Uterus (tissue), 3 donors: ENCODE measurements at regions not wholly inside any gene's neighbourhood (a gene's known extent, or its start where the extent isn't known, plus 50 kb on each side); places are given as distances from the start of the nearest gene placed in this dataset.
A peak's percentile ranks its signal among the peaks of the same experiment; 100 is the strongest.

ENCODE experiments used
- DNase-seq, 2 donors: peaks; one replicate each; pipeline ENCODE4 v3.0.0-alpha.2; 2019 to 2020
- H3K27ac ChIP-seq, 2 donors: fragments of 200-600 bp; sonication (generic); 1 replicate in 1 of 2; 2 replicates in 1 of 2; pipeline ENCODE4 v1.5.1; 2016 to 2018
- H3K27me3 ChIP-seq, 2 donors: fragments of 200-600 bp; sonication (generic); one replicate each; pipeline ENCODE4 v1.5.1; 2018 to 2019; ENCODE audit warnings: control low read depth in 1 of 2
- H3K36me3 ChIP-seq, 2 donors: fragments of 200-600 bp; sonication (generic); one replicate each; pipeline ENCODE4 v1.5.1; 2019; ENCODE audit warnings: control low read depth in 1 of 2
- H3K4me1 ChIP-seq, 2 donors: fragments of 200-600 bp; sonication (generic); one replicate each; pipeline ENCODE4 v1.5.1; 2018 to 2019; ENCODE audit warnings: control low read depth in 1 of 2
- H3K4me3 ChIP-seq, 2 donors: fragments of 200-600 bp; sonication (generic); 1 replicate in 1 of 2; 2 replicates in 1 of 2; pipeline ENCODE4 v1.5.1; 2018 to 2019; ENCODE audit warnings: mild to moderate bottlenecking in 1 of 2
- H3K9me3 ChIP-seq, 2 donors: fragments of 200-600 bp; sonication (generic); one replicate each; pipeline ENCODE4 v1.5.1; 2019; ENCODE audit warnings: control low read depth in 1 of 2
- POLR2A ChIP-seq, 2 donors: fragments of 450-650 bp; IDR thresholded peaks; one replicate each; pipeline ENCODE4 v1.6.1; 2016; ENCODE audit warnings: antibody characterized with exemption in 2 of 2, mild to moderate bottlenecking in 1 of 2, moderate library complexity in 1 of 2
- intact Hi-C: fragments of 100-400 bp; cut with DNase I; formaldehyde crosslinking; loops from one replicate; pipeline ENCODE4 v1.15.1; 2023; ENCODE audit warnings: low total_unique reads
- TF ChIP-seq, protein P1 (sequence below), 4 experiments: fragments of 200-600 bp in 2 of 4; fragments of 450-650 bp in 2 of 4; sonication (generic) in 2 of 4; IDR thresholded peaks; one replicate each; pipeline ENCODE4 v1.5.1; 2016 to 2019; ENCODE audit warnings: antibody characterized with exemption in 4 of 4, mild to moderate bottlenecking in 2 of 4, moderate library complexity in 1 of 4
- donor health status: DM: yes; HTN: yes; CAD: no.

DNA sequence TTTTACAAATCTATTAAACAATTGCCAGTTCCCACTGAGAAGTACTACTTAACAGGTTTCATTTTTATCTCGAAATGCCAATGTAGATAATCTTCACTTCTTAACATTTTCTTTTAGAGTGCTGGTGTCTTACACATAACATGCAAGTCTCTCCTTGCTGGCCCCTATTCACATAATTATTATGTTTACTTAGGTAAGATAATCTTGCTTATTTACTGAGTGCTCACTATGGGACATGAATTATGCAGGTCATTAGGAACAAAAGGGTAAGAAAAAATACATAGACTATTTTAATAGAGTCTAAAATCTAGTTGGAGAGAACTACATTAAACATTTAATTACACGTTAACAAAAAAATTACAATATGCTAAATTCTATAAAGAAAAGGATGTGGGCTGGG is 328.4 kb downstream of the PRR16 start:
- intact Hi-C loops, result no loop called here
- Histone ChIP-seq H3K9me3 (no peaks in the 10 kb centered on the region), H3K36me3 (no peaks in the 10 kb centered on the region)

DNA sequence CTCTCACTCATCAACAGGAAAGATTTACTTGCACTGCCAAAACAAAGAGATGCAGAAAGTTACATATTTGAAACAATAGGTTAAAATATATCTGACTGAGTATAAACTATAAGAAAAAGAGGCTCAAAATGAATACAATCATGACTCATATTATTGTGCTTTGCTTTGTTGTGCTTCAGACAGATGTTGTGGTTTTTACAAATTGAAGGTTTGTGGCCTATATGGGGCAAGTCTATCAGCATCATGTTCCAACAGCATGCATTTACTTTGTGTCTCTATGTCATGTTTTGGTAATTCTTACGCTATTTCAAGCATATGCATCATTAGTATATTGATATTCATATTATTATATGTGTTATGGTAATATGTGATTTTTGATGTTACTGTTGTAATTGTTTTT is 330.0 kb downstream of the PRR16 start:
- Histone ChIP-seq H3K9me3 (no peaks in the 10 kb centered on the region), H3K27ac (no peak overlapping the region), H3K4me1 (no peaks in the 10 kb centered on the region), H3K36me3 (no peaks in the 10 kb centered on the region), H3K4me3 (no peak overlapping the region), H3K27me3 (no peaks in the 10 kb centered on the region)
- no peak for TF ChIP-seq POLR2A (IDR thresholded peaks at IDR 0.05)
- TF ChIP-seq, protein P1, sequence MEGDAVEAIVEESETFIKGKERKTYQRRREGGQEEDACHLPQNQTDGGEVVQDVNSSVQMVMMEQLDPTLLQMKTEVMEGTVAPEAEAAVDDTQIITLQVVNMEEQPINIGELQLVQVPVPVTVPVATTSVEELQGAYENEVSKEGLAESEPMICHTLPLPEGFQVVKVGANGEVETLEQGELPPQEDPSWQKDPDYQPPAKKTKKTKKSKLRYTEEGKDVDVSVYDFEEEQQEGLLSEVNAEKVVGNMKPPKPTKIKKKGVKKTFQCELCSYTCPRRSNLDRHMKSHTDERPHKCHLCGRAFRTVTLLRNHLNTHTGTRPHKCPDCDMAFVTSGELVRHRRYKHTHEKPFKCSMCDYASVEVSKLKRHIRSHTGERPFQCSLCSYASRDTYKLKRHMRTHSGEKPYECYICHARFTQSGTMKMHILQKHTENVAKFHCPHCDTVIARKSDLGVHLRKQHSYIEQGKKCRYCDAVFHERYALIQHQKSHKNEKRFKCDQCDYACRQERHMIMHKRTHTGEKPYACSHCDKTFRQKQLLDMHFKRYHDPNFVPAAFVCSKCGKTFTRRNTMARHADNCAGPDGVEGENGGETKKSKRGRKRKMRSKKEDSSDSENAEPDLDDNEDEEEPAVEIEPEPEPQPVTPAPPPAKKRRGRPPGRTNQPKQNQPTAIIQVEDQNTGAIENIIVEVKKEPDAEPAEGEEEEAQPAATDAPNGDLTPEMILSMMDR (IDR thresholded peaks at IDR 0.05), result no peak
- no peak for DNase-seq
- intact Hi-C loops, result no loop called here

More for the DNA sequence above, 328.4 kb downstream of the PRR16 start:
- no peak overlapping the region for H3K4me3 ChIP-seq
- no peak for DNase-seq
- no peak overlapping the region for H3K27ac ChIP-seq
- TF ChIP-seq, protein P1 (IDR thresholded peaks at IDR 0.05), result no peak
- no peak for TF ChIP-seq POLR2A (IDR thresholded peaks at IDR 0.05)
- no peaks in the 10 kb centered on the region for H3K27me3 ChIP-seq
- H3K4me1 ChIP-seq, result no peaks in the 10 kb centered on the region

DNA sequence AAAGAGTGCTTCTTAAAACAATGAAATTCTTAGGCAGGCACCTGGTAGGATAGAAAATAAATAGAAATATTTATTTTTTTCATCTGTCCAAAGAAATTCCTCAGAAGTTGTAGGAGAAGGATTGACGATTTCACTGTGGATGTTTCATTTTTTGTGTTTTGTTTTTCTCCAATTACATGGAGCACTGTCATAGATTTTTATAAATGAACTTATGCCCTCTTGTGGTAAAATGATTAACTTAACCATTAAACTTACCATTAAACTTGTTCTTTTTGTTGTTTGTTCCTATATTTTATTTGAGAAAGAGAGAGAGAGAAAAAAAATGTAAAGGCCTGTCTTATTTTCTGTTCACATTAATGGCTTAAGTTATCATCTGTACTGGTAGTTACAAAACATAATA is 339.2 kb downstream of the PRR16 start:
- no peak for DNase-seq
- no peaks in the 10 kb centered on the region for H3K4me1 ChIP-seq
- no peak overlapping the region for H3K27ac ChIP-seq
- no peak overlapping the region for H3K4me3 ChIP-seq
- TF ChIP-seq, protein P1 (IDR thresholded peaks at IDR 0.05), result peak in 2 of 4 experiments; percentile 22 to 29
- TF ChIP-seq POLR2A (IDR thresholded peaks at IDR 0.05), result no peak
- no peaks in the 10 kb centered on the region for H3K27me3 ChIP-seq
- intact Hi-C loops, result no loop called here
- H3K36me3 ChIP-seq, result no peaks in the 10 kb centered on the region
- no peaks in the 10 kb centered on the region for H3K9me3 ChIP-seq

DNA sequence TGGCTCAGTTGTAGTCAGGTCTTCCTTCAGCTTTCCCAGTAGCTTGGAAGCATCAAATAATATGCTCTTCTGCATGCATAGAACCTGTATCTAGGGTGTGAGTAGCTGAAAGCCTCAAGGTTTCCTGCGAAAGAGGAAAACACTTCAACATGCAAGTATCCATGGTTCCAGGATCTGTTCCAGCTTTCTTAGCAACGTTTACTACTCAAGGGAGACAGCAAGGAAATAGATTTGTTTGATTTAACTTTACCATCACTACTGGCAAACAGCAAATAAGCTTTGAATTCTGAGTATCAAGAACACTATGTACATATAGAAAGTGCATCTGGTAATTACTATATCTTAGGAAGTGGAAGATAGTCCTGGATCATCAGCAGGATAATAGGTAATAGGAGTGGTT is 341.0 kb downstream of the PRR16 start:
- DNase-seq, result no peak
- TF ChIP-seq POLR2A (IDR thresholded peaks at IDR 0.05), result no peak
- TF ChIP-seq, protein P1 (IDR thresholded peaks at IDR 0.05), result no peak
- Histone ChIP-seq H3K36me3 (no peaks in the 10 kb centered on the region), H3K9me3 (no peaks in the 10 kb centered on the region), H3K4me3 (no peak overlapping the region), H3K27ac (no peak overlapping the region), H3K4me1 (no peaks in the 10 kb centered on the region), H3K27me3 (no peaks in the 10 kb centered on the region)
- intact Hi-C loops, result no loop called here

DNA sequence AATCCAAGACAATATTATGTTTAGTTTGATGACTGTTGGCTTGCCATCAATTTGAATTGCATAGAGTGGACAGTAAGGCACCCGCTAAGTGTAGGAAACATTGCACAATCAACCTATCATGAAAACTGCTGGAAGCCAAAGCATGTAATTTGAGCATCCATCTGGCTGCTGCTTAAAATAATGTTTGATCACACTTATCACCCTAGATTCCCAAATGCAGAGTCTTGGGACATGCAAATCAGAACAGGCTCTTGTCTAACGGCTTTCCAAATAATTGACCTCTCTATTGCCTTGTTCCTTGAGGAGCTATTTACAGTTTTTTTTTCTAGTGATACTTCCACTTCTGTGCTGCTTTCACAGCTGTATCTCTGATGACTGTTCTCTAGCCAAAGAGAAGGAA is 342.1 kb downstream of the PRR16 start:
- Histone ChIP-seq H3K4me1 (no peaks in the 10 kb centered on the region), H3K9me3 (no peaks in the 10 kb centered on the region), H3K27ac (no peak overlapping the region), H3K36me3 (no peaks in the 10 kb centered on the region), H3K4me3 (no peak overlapping the region), H3K27me3 (no peaks in the 10 kb centered on the region)
- DNase-seq, result no peak
- TF ChIP-seq POLR2A (IDR thresholded peaks at IDR 0.05), result no peak
- TF ChIP-seq, protein P1 (IDR thresholded peaks at IDR 0.05), result no peak
- intact Hi-C loops, result no loop called here
